ENCODE measurements at regions not wholly inside any gene's neighbourhood (a gene's known extent, or its start where the extent isn't known, plus 50 kb on each side); places are given as distances from the start of the nearest gene placed in this dataset.

- DNase-seq (ENCODE audit: low spot score): no peak
These were observed 193.5 kb downstream of the RWDD3 start for GRCh38 chr1:95427525-95427924.

DNA sequence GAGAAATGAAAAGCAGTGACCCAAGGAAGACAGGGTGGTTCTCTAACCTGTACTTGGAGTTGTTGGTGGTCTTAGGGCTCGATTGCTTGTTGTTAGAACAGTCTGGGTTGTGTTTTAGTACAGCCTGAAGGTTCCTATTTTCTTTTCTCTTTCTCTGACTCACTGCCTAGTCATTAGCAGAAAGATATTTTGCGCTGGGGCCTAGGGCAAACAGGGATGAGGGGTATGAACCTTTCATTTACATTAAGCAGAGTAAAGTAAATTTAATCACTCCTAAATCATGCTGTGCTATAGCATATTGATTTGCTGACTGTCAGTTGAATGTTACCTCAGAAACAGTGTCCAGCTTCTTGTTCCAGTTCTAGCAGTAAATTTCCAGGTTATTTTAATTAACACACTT is 197.2 kb downstream of the RWDD3 start:
- DNase-seq (ENCODE audit: low spot score): no peak

GRCh38 chr1:95435611-95436010 is 201.6 kb downstream of the RWDD3 start:
- DNase-seq (ENCODE audit: low spot score): no peak

- no peak for DNase-seq (ENCODE audit: low spot score)
These were observed 203.0 kb downstream of the RWDD3 start for GRCh38 chr1:95437011-95437410.

- no peak for DNase-seq (ENCODE audit: low spot score)
These were observed 203.8 kb downstream of the RWDD3 start for GRCh38 chr1:95437781-95438180.

DNA sequence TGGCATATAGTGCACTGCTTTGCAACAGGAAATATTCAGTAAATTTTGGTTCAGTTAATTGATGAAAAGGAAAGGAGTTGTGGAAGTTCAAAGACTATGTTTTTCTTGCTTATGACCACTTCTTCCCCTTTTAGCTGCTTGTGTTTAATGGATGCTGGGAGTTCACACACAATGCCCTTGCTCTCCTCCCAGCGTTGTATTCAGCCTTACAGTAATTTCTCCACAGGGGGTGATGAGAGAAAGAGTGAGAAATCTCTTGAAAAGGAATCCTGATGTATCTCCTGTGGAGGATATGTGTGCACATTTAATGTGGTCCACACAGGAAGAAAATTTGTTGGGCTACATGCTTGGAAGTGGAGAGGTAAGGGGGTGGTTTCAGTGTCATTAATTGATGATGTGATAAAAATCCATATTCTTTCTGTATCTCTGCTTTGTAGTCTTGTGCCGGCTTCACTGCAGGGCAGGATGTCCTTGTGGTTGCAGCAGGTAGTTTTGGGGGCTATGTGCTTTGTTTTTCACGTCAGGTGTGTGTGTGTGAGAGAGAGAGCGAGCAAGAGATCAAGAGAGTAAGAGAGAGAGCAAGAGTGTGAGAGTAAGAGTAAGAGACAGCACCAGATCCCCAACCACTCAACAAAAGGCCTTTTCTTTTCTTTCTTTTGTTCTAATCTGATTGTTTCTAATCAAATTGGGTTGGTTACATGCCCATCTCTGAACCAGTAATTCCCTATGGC is 204.4 kb downstream of the RWDD3 start:
- DNase-seq (ENCODE audit: low spot score): no peak

DNA sequence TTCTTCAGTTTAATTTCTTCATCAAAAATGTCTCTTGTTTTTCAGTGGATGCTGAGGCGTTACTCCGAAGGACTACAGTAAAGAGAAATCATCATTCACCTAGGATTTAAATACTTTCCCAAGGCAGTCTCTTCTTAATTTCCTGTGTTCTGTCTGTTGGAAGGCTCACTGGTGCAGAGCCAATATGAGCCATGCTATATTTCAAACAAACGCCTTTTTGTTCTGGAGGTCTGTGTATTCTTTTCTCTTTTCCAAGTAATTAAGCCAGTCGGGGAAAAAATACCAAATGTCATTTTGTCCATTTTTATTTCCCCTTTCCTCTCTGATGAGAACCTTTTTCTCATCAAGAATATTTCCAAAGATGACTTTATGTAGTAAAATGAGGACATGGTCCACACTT is 206.5 kb downstream of the RWDD3 start:
- DNase-seq (ENCODE audit: low spot score): no peak

GRCh38 chr1:95449516-95449915 is 215.5 kb downstream of the RWDD3 start:
- no peak for DNase-seq (ENCODE audit: low spot score)

DNA sequence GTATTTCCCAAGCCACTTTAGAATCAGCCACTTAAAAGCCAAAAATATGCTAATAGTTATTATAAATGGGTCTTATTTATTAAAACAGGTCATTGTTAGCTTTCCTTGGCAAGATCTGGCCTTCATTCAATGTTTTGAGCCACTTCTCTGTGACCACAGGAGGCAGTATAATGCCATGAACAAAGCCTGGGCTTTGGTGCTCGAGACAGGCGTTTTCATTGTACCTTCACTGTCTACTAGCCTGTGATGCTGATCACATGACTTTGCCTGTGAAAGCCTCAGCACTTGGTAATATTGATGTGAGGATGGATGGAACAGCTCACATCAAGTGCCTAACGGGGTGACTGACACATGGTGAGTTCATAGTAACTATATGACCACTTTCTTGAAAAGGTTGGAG is 217.0 kb downstream of the RWDD3 start:
- peak; percentile 62 for DNase-seq (ENCODE audit: low spot score)

- no peak for DNase-seq (ENCODE audit: low spot score)
These were observed 217.9 kb downstream of the RWDD3 start for GRCh38 chr1:95451904-95452303.

GRCh38 chr1:95453053-95453452 is 219.0 kb downstream of the RWDD3 start:
- DNase-seq (ENCODE audit: low spot score): no peak

GRCh38 chr1:95467036-95467435 is 233.0 kb downstream of the RWDD3 start:
- peak; percentile 25 for DNase-seq (ENCODE audit: low spot score)

DNA sequence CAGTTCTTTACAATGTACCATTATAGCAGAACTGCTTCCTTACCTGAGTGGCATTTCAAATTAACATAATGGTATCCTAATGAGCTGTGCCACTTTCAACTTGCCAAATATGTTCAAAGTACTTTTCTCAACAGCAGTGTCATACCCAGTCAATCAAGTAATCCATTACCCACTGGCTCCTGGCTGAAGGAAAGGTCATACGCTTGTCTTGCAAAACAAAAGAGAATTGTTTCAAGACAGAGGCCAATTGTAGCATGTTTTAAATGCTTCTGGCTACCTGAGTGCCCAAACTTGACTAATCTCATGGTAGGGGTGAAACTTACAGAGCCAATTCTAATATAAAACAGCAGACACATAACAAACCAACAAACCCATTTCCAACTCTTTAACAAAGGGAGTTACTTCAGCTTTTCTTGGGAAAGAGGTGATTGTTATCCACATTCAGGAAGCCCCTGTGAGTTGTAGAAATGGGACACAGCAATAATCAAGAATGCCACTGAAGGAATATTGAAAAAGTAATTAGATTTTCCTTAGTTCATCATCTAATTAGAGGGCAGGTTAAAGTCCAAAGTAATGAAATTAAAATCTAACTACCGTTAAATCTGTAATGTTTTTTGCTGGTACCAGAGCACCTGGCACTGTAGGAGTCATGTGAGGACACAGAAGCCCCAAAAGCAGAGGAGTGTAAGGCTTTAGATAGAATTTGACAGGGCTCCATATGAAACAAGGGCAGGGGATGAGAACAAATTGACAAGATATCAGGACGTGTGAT is 241.9 kb downstream of the RWDD3 start:
- no peak for DNase-seq (ENCODE audit: low spot score)

DNA sequence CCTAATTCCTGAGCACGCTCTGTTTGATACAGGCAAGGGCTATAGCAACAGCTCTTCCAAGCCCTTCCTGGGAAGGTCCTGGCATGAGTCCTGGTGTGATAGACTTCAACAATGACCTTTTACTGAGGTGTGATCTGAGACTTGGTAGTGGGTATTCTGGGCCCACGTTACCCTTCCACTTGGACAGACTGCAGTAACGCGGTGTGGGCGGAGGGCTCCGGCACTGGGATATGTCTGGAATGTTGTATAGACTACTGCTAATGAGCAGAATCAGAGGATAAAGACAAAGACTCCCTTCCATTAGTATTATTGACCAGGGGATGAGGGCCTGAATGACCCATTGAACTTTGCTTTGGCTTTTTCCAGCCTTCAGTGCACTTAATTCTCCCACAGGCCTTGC is 262.3 kb downstream of the RWDD3 start:
- DNase-seq (ENCODE audit: low spot score): no peak

DNA sequence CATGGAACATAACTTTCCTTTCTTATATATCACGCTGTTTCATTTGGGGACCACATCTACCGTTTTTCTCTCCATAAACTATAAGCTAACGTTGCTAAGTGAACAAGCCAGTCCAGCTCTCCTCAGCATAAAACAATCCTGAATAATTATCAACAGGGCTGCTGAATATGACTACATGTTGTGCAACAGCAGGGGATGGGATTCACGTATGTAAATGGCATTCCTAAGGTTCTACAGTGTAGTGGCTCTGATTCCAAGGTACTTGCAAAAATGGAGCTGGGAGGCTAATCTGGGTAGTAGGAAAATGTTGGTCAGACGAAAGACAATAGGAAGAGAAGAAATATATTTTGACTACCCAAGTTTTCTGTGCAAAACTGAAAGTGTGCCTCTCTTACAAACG is 262.8 kb downstream of the RWDD3 start:
- DNase-seq (ENCODE audit: low spot score): no peak

- DNase-seq (ENCODE audit: low spot score): no peak
These were observed 263.6 kb downstream of the RWDD3 start for GRCh38 chr1:95497566-95497965.

DNA sequence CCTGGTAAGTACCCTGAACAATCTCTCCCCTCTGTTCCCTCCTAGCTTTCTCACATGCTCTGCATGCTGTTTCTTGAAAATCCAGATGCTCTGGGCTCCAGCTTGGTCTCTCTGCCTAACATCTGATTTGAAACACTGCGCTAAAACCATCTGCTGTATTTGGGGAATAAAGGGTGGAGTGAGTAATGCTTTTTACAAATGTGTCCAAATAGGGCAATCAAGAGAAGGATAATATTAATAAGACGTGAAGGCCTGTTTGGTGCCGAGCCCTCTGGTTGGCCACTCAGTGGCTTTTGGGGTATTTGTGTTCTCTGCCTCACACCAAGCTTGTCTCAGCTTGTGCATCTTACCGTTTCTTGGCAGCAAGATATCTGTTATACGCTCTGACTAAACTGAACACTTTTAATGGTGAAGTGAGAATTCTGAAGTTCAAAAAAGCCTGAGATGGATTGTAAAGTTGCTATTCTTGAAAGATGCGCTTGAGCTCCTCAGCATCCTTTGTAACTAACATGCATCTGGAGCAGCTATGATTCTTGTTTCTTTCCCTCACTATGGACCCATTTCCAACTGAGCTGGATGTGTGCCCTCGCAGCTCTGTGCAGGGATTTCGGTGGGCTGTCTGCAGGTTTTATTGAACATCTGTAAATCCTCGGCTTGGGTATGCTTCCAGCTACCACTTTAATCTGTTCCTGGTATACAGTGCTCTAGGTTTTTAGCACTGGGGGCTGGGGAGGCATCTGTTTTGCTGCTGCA is 269.4 kb downstream of the RWDD3 start:
- no peak for DNase-seq (ENCODE audit: low spot score)

GRCh38 chr1:95504321-95504720 is 270.3 kb downstream of the RWDD3 start:
- DNase-seq (ENCODE audit: low spot score): no peak

GRCh38 chr1:95506736-95507414 is 272.9 kb downstream of the RWDD3 start:
- DNase-seq (ENCODE audit: low spot score): no peak

DNA sequence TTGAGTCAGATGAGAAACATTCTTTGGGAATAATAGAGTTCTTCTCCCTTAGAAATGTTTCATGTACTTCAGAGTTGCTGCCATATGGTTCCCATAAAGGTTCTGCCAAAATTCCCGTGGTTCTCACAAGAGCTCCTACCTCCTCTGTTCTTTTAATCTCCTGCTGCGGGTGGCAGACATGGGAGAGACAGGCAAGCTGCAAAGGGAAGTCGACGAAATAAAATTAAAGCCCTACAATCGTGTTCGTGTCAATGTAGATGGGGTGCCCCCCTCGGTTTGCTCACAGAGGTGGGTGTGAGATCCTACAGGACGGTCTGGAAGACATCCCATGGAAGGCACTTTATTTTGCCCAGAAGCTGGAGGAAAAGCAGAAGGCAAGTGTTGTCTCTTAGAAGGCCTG is 276.0 kb downstream of the RWDD3 start:
- no peak for DNase-seq (ENCODE audit: low spot score)

DNA sequence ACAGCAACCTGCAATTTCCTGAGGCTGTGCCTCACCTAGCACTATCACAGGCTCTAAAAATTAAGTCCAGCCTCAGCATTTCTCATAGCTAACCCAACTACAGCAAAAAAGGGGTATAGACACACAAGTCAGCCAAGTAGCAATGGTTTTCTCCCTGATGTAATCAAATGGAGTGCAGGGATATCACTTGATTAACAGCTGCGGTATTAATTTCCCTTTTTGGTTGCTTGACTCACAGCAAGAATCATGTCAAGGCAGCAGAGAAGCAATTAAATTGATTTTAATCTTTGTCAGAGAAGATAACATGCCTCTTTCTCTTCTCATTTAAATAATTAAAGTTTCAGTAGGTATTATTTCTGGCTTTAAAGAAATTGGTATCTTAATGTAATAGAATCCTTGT is 278.9 kb downstream of the RWDD3 start:
- no peak for DNase-seq (ENCODE audit: low spot score)

- DNase-seq (ENCODE audit: low spot score): no peak
These were observed 283.5 kb downstream of the RWDD3 start for GRCh38 chr1:95517506-95517905.
